Stimulated activated naive CD4-positive, alpha-beta T cell treated with Interleukin-2 at 50 U/mL for 16 hours (primary cell): ENCODE measurements at regions not wholly inside any gene's neighbourhood (a gene's known extent, or its start where the extent isn't known, plus 50 kb on each side); places are given as distances from the start of the nearest gene placed in this dataset.

Experiments used
- DNase-seq: peaks from one replicate; lab custom pipeline; 2025; lab: John Stamatoyannopoulos, UW

- no peak for DNase-seq
Observed at GRCh38 chr13:103282571-103283450, 216.6 kb upstream of the SLC10A2 start.

- no peak for DNase-seq
Observed at GRCh38 chr13:103277959-103278694, 211.9 kb upstream of the SLC10A2 start.

- no peak for DNase-seq
Observed at GRCh38 chr13:103276775-103277498, 210.7 kb upstream of the SLC10A2 start.

- DNase-seq: no peak
Observed at GRCh38 chr13:103275722-103276121, 209.5 kb upstream of the SLC10A2 start.

GRCh38 chr13:103275081-103275480 lies 208.9 kb upstream of the SLC10A2 start:
- no peak for DNase-seq

GRCh38 chr13:103273825-103274224 lies 207.6 kb upstream of the SLC10A2 start:
- DNase-seq: no peak

- DNase-seq: no peak
Observed at GRCh38 chr13:103272770-103273169, 206.6 kb upstream of the SLC10A2 start.

- no peak for DNase-seq
Observed at GRCh38 chr13:103263448-103263847, 197.2 kb upstream of the SLC10A2 start.

GRCh38 chr13:103255587-103256301 lies 189.5 kb upstream of the SLC10A2 start:
- DNase-seq: no peak

- no peak for DNase-seq
Observed at GRCh38 chr13:103250071-103250470, 183.9 kb upstream of the SLC10A2 start.

GRCh38 chr13:103246581-103247200 lies 180.5 kb upstream of the SLC10A2 start:
- DNase-seq: no peak

GRCh38 chr13:103243495-103243894 lies 177.3 kb upstream of the SLC10A2 start:
- DNase-seq: no peak

GRCh38 chr13:103238441-103238840 lies 172.2 kb upstream of the SLC10A2 start:
- no peak for DNase-seq

GRCh38 chr13:103236213-103236612 lies 170.0 kb upstream of the SLC10A2 start:
- DNase-seq: no peak

- no peak for DNase-seq
Observed at GRCh38 chr13:103229674-103230073, 163.5 kb upstream of the SLC10A2 start.

GRCh38 chr13:103224804-103225203 lies 158.6 kb upstream of the SLC10A2 start:
- DNase-seq: no peak

- no peak for DNase-seq
Observed at GRCh38 chr13:103222683-103223082, 156.5 kb upstream of the SLC10A2 start.

GRCh38 chr13:103218253-103218652 lies 152.0 kb upstream of the SLC10A2 start:
- DNase-seq: no peak

- DNase-seq: no peak
Observed at GRCh38 chr13:103213152-103213551, 146.9 kb upstream of the SLC10A2 start.

- DNase-seq: no peak
Observed at GRCh38 chr13:103210348-103210747, 144.1 kb upstream of the SLC10A2 start.

GRCh38 chr13:103203735-103204330 lies 137.6 kb upstream of the SLC10A2 start:
- no peak for DNase-seq
